MCF 10A (cell line): ENCODE measurements at regions not wholly inside any gene's neighbourhood (a gene's known extent, or its start where the extent isn't known, plus 50 kb on each side); places are given as distances from the start of the nearest gene placed in this dataset.

Source experiments
- BruUV-seq: library from RNA; stranded (reverse); fragments of 400-500 nt; replicated peaks from 2 replicates; lab custom pipeline; 2021; lab: Mats Ljungman, UMichigan
- CTCF ChIA-PET: fragments of 300-600 bp; sonication (Branson Sonifier 250); formaldehyde crosslinking; extraction: SDS; loops from one replicate; lab custom pipeline; 2021; ENCODE audit warnings: antibody characterized with exemption, inconsistent platforms; lab: Yijun Ruan, JAX
- POLR2A ChIA-PET: fragments of 300-600, 350-650 bp; sonication (Branson Sonifier 250); formaldehyde crosslinking; extraction: SDS; loops from one replicate; lab custom pipeline; 2020; ENCODE audit warnings: antibody characterized with exemption, inconsistent platforms; lab: Yijun Ruan, JAX
- DNase-seq: peaks from one replicate; pipeline ENCODE4 v3.0.0-alpha.2; 2018; ENCODE audit not compliant: unreplicated experiment
- H3K27ac Mint-ChIP-seq: one replicate; pipeline ENCODE4 v1.8.0; 2022; ENCODE audit warnings: mild to moderate bottlenecking, low read depth, mixed read lengths; ENCODE audit not compliant: unreplicated experiment
- H3K27me3 Mint-ChIP-seq: one replicate; pipeline ENCODE4 v1.8.0; 2022; ENCODE audit warnings: mixed read lengths; ENCODE audit not compliant: insufficient read depth, unreplicated experiment
- H3K36me3 Mint-ChIP-seq: one replicate; pipeline ENCODE4 v1.8.0; 2022; ENCODE audit warnings: mild to moderate bottlenecking, moderate library complexity, mixed read lengths; ENCODE audit not compliant: insufficient read depth, unreplicated experiment
- H3K4me1 Mint-ChIP-seq: one replicate; pipeline ENCODE4 v1.8.0; 2022; ENCODE audit warnings: mixed read lengths; ENCODE audit not compliant: insufficient read depth, unreplicated experiment
- H3K4me3 Mint-ChIP-seq: one replicate; pipeline ENCODE4 v1.8.0; 2022; ENCODE audit warnings: mild to moderate bottlenecking, moderate library complexity, mixed read lengths; ENCODE audit not compliant: unreplicated experiment
- H3K9me3 Mint-ChIP-seq: one replicate; pipeline ENCODE4 v1.8.0; 2022; ENCODE audit warnings: mixed read lengths; ENCODE audit not compliant: unreplicated experiment
- CTCF ChIP-seq: fragments of 200-600 bp; IDR thresholded peaks from one replicate; pipeline ENCODE4 v1.8.0; 2022; ENCODE audit warnings: antibody characterized with exemption, mild to moderate bottlenecking; ENCODE audit not compliant: unreplicated experiment
- intact Hi-C: fragments of 100-400 bp; cut with micrococcal nuclease; formaldehyde crosslinking; loops from 2 replicates; pipeline ENCODE4 v1.14.1; 2022

GRCh38 chr12:94762943-94763342 is 112.6 kb upstream of the TMCC3 start:
- ChIA-PET POLR2A (interaction anchor here (0.6 to 2.0 kb wide), 4 partner anchors 9 to 240 kb away, joined by 3 to 6 read pairs (median 4); partner anchors contain the start of gene NDUFA12), CTCF (interaction anchor here (0.6 to 2.0 kb wide), 16 partner anchors 8 to 434 kb away, joined by 3 to 12 read pairs (median 4); no protein-coding TSS in a partner anchor)
- Mint-ChIP-seq H3K4me3 (no peak overlapping the region), H3K9me3 (no peaks in the 10 kb centered on the region), H3K27me3 (no peaks in the 10 kb centered on the region), H3K27ac (no peak overlapping the region), H3K4me1 (peaks cover 7% of the 10 kb centered on the region), H3K36me3 (no peaks in the 10 kb centered on the region)
- no peak for DNase-seq
- no peak for TF ChIP-seq CTCF
- intact Hi-C loops = loop anchor here (5.0 to 10.0 kb wide), 2 partner anchors 121 to 572 kb away; no protein-coding TSS in a partner anchor
- BruUV-seq = no TSS peak

- Mint-ChIP-seq H3K9me3 (no peaks in the 10 kb centered on the region), H3K4me3 (no peak overlapping the region), H3K27ac (peak overlapping the region; percentile 92), H3K4me1 (peaks cover 7% of the 10 kb centered on the region), H3K27me3 (no peaks in the 10 kb centered on the region), H3K36me3 (no peaks in the 10 kb centered on the region)
- peak; percentile 50 for DNase-seq
- intact Hi-C loops = loop anchor here (5.0 to 10.0 kb wide), 2 partner anchors 120 to 572 kb away; no protein-coding TSS in a partner anchor
- TF ChIP-seq CTCF = no peak
- ChIA-PET POLR2A (interaction anchor here (0.6 to 2.0 kb wide), 8 partner anchors 8 to 241 kb away, joined by 3 to 6 read pairs (median 4); partner anchors contain the start of gene NDUFA12), CTCF (interaction anchor here (0.6 to 1.8 kb wide), 12 partner anchors 9 to 628 kb away, joined by 3 to 6 read pairs (median 3); no protein-coding TSS in a partner anchor)
- BruUV-seq = no TSS peak
Measured at GRCh38 chr12:94762259-94762942, 112.0 kb upstream of the TMCC3 start.

DNA sequence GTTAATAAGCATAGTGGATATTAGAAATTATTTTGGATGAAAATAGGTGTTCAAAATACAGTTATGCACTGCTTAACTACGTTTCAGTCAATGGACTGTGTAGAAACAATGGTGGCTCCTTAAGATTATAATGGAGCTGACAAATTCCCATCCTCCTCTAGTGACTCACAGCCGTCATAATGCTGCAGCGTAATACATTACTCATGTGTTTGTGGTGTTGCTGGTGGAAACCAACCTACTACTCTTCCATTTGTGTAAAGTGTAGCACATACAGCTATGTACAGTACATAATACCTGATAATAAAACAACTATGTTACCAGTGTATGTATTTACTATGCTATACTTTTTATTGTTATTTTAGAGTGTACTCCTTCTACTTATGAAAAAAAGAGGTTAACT is 111.2 kb upstream of the TMCC3 start:
- Mint-ChIP-seq H3K27ac (peak overlapping the region; percentile 92), H3K9me3 (no peaks in the 10 kb centered on the region), H3K27me3 (no peaks in the 10 kb centered on the region), H3K4me1 (peaks cover 7% of the 10 kb centered on the region), H3K36me3 (no peaks in the 10 kb centered on the region), H3K4me3 (no peak overlapping the region)
- TF ChIP-seq CTCF = no peak
- DNase-seq = peak; percentile 88
- no TSS peak for BruUV-seq
- CTCF ChIA-PET = interaction anchor here (1.0 to 1.8 kb wide), 5 partner anchors 9 to 627 kb away, joined by 3 to 6 read pairs (median 3); no protein-coding TSS in a partner anchor
- intact Hi-C loops = loop anchor here (5.0 to 10.0 kb wide), 2 partner anchors 119 to 573 kb away; no protein-coding TSS in a partner anchor
- POLR2A ChIA-PET = interaction anchor here (0.6 to 2.0 kb wide), 5 partner anchors 14 to 211 kb away, joined by 3 to 6 read pairs (median 4); no protein-coding TSS in a partner anchor

GRCh38 chr12:94760786-94761185 is 110.4 kb upstream of the TMCC3 start:
- Mint-ChIP-seq H3K27ac (no peak overlapping the region), H3K27me3 (no peaks in the 10 kb centered on the region), H3K36me3 (no peaks in the 10 kb centered on the region), H3K4me3 (no peak overlapping the region), H3K9me3 (no peaks in the 10 kb centered on the region), H3K4me1 (peaks cover 7% of the 10 kb centered on the region)
- ChIA-PET CTCF (interaction anchor here (1.4 kb wide), 1 partner anchor 626 kb away, joined by 3 read pairs; no protein-coding TSS in a partner anchor), POLR2A (interaction anchor here (0.6 to 1.8 kb wide), 2 partner anchors 139 to 432 kb away, joined by 3 to 5 read pairs; no protein-coding TSS in a partner anchor)
- intact Hi-C loops = loop anchor here (5.0 to 10.0 kb wide), 2 partner anchors 118 to 574 kb away; no protein-coding TSS in a partner anchor
- no TSS peak for BruUV-seq
- DNase-seq = no peak
- TF ChIP-seq CTCF = no peak
